GM18502 (cell line): ENCODE measurements at regions not wholly inside any gene's neighbourhood (a gene's known extent, or its start where the extent isn't known, plus 50 kb on each side); places are given as distances from the start of the nearest gene placed in this dataset.
A peak's percentile ranks its signal among the peaks of the same experiment; 100 is the strongest.

Source experiments
- ATAC-seq: cut with Tn5 transposase; IDR thresholded peaks from one replicate; pipeline ENCODE4 v1.9.1; 2021; ENCODE audit warnings: mild to moderate bottlenecking; ENCODE audit not compliant: unreplicated experiment, poor library complexity

- peak; percentile 81 for ATAC-seq
Measured at GRCh38 chr12:66066137-66066928, 64.2 kb downstream of the LLPH start.

GRCh38 chr12:66065641-66066136 is 64.9 kb downstream of the LLPH start:
- ATAC-seq: no peak

GRCh38 chr12:66065150-66065549 is 65.4 kb downstream of the LLPH start:
- no peak for ATAC-seq

- ATAC-seq: no peak
Measured at GRCh38 chr12:66063916-66064315, 66.6 kb downstream of the LLPH start.

- no peak for ATAC-seq
Measured at GRCh38 chr12:66062290-66062625, 68.3 kb downstream of the LLPH start.

GRCh38 chr12:66061557-66062289 is 68.8 kb downstream of the LLPH start:
- ATAC-seq: no peak

GRCh38 chr12:66061076-66061475 is 69.5 kb downstream of the LLPH start:
- ATAC-seq: no peak

GRCh38 chr12:66060163-66060907 is 70.2 kb downstream of the LLPH start:
- no peak for ATAC-seq

- ATAC-seq: no peak
Measured at GRCh38 chr12:66059666-66060065, 70.9 kb downstream of the LLPH start.

GRCh38 chr12:66058554-66058953 is 72.0 kb downstream of the LLPH start:
- ATAC-seq: no peak

GRCh38 chr12:66055837-66056319 is 74.7 kb downstream of the LLPH start:
- peak; percentile 93 for ATAC-seq

GRCh38 chr12:66052988-66053615 is 77.4 kb downstream of the LLPH start:
- ATAC-seq: no peak

- no peak for ATAC-seq
Measured at GRCh38 chr12:66051361-66051760, 79.2 kb downstream of the LLPH start.

- peak; percentile 62 for ATAC-seq
Measured at GRCh38 chr12:66050610-66051009, 79.9 kb downstream of the LLPH start.

- no peak for ATAC-seq
Measured at GRCh38 chr12:66050283-66050576, 80.3 kb downstream of the LLPH start.

GRCh38 chr12:66049538-66050282 is 80.8 kb downstream of the LLPH start:
- no peak for ATAC-seq

- ATAC-seq: no peak
Measured at GRCh38 chr12:66048835-66049537, 81.6 kb downstream of the LLPH start.

- ATAC-seq: no peak
Measured at GRCh38 chr12:66048218-66048834, 82.2 kb downstream of the LLPH start.
